Esophagus squamous epithelium (tissue), 5 donors: ENCODE measurements at regions not wholly inside any gene's neighbourhood (a gene's known extent, or its start where the extent isn't known, plus 50 kb on each side); places are given as distances from the start of the nearest gene placed in this dataset.

Source experiments
- DNase-seq: peaks from one replicate; lab custom pipeline; 2025; lab: John Stamatoyannopoulos, UW
- H3K27ac ChIP-seq, 4 donors: fragments of 200-600 bp; sonication (generic); one replicate each; pipeline ENCODE4 v1.5.1; 2016 to 2019; ENCODE audit warnings: mild to moderate bottlenecking in 1 of 4
- H3K27me3 ChIP-seq, 4 donors: fragments of 200-600 bp; sonication (generic); 1 replicate in 3 of 4; 2 replicates in 1 of 4; pipeline versions ENCODE4 v1.5.1 to v1.6.0; 2017 to 2021; ENCODE audit warnings: antibody characterized with exemption in 1 of 4
- H3K36me3 ChIP-seq, 3 donors: fragments of 200-600 bp; sonication (generic); one replicate each; pipeline ENCODE4 v1.5.1; 2016 to 2019
- H3K4me1 ChIP-seq, 3 donors: fragments of 200-600 bp; sonication (generic); one replicate each; pipeline ENCODE4 v1.5.1; 2017 to 2019
- H3K4me3 ChIP-seq, 4 donors: fragments of 200-600 bp; sonication (generic); 1 replicate in 3 of 4; 2 replicates in 1 of 4; pipeline ENCODE4 v1.5.1; 2016 to 2019; ENCODE audit warnings: mild to moderate bottlenecking in 2 of 4, moderate library complexity in 1 of 4
- H3K9me3 ChIP-seq, 3 donors: fragments of 200-600 bp; sonication (generic); one replicate each; pipeline ENCODE4 v1.5.1; 2016 to 2019
- POLR2A ChIP-seq, 4 donors: fragments of 450-650 bp; IDR thresholded peaks; one replicate each; pipeline ENCODE4 v1.6.1; 2017; ENCODE audit warnings: antibody characterized with exemption in 4 of 4, mild to moderate bottlenecking in 4 of 4, moderate library complexity in 3 of 4
- WGBS, 2 donors: methylation state at CpG; one replicate each; pipeline ENCODE4 v1.1.5; 2018; 5-methylcytosine and 5-hydroxymethylcytosine counted together
- intact Hi-C: fragments of 100-400 bp; cut with DNase I; formaldehyde crosslinking; loops from one replicate; pipeline ENCODE4 v1.15.0; 2022
- TF ChIP-seq, protein P1 (sequence below), 6 experiments: fragments of 450-650 bp in 4 of 6; fragments of 200-600 bp in 2 of 6; sonication (generic) in 2 of 6; IDR thresholded peaks; one replicate each; pipeline ENCODE4 v1.5.1; 2016 to 2019; ENCODE audit warnings: antibody characterized with exemption in 6 of 6, mild to moderate bottlenecking in 4 of 6, moderate library complexity in 4 of 6
- donor health status: DM: yes; HTN: yes; CAD: no.

DNA sequence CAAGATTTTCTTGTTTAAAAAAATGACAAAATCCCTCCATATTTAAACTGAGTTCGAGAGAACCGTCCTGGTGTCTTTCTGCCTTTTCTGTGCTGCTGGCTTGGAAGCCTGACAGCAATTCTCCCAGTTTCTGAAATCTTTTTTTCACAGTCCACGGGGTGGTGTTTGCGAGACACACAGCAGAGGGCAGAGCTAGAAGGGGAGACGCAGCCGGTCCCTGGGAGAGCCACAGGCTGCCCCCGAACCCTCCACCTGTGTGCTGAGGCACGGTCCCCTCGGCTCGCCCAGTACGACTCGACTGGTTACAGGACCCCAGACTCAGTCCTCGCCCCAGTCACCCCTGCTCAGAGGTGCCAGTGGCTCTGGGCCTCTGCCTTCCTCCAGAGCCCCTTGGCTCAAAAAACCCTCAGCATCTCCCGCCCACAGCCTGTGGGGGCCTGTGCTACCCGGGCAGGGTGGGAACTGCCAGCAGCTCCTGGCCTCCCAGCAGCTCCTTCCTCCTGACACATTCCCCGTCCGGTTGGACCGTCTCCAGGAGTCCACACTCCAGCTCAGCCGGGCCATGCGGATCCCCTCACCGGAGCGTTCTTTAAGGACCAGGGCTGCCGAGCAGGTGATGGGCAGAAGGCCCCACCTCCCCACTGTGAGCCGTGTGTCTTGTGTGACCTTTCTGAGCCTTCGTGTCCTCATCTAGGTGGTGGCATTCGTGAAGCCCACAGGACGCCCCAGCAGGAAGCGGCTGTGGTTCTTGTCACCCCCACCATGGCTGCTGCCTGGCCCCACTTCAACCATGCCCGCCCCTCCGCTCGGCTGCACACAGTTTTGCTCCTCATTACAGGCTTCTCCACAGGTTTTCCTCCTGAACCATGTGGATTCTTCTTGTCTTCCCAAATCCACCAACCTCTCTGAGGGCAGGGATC, 52.3 kb upstream of the EN2 start:
- 35 to 36% methylated on average over 17 to 22 of the region's 31 CpGs for WGBS, 2 donors
- no peak for TF ChIP-seq POLR2A (IDR thresholded peaks at IDR 0.05)
- TF ChIP-seq, protein P1, sequence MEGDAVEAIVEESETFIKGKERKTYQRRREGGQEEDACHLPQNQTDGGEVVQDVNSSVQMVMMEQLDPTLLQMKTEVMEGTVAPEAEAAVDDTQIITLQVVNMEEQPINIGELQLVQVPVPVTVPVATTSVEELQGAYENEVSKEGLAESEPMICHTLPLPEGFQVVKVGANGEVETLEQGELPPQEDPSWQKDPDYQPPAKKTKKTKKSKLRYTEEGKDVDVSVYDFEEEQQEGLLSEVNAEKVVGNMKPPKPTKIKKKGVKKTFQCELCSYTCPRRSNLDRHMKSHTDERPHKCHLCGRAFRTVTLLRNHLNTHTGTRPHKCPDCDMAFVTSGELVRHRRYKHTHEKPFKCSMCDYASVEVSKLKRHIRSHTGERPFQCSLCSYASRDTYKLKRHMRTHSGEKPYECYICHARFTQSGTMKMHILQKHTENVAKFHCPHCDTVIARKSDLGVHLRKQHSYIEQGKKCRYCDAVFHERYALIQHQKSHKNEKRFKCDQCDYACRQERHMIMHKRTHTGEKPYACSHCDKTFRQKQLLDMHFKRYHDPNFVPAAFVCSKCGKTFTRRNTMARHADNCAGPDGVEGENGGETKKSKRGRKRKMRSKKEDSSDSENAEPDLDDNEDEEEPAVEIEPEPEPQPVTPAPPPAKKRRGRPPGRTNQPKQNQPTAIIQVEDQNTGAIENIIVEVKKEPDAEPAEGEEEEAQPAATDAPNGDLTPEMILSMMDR (IDR thresholded peaks at IDR 0.05), result no peak

DNA sequence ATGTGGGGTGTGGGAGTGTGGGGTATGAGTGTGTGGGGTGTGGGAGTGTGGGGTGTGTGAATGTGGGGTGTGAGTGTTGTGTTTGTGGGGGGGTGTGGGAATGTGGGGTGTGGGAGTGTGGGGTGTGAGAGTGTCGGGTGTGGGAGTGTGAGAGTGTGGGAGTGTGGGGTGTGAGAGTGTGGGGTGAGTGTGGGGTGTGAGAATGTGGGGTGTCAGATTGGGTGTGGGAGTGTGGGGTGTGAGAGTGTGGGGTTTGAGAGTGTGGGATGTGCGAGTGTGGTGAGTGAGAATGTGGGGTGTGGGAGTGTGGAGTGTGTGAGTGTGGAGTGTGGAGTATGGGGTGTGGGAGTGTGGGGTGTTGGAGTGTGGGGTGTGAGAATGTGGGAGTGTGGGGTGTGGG, 50.1 kb upstream of the EN2 start:
- 78% methylated on average over 1 of the region's 2 CpGs; no CpG with 5 or more reads in 1 of the 2 donors for WGBS, 2 donors
- H3K4me1 ChIP-seq, result no peaks in the 10 kb centered on the region
- DNase-seq, result no peak
- no peak overlapping the region for H3K27ac ChIP-seq
- intact Hi-C loops, result no loop called here
- no peak overlapping the region for H3K4me3 ChIP-seq
- H3K27me3 ChIP-seq, result peaks cover 0 to 77% (median 0%) of the 10 kb centered on the region in 4 donors
- no peaks in the 10 kb centered on the region for H3K36me3 ChIP-seq
- H3K9me3 ChIP-seq, result no peaks in the 10 kb centered on the region
- TF ChIP-seq, protein P1 (IDR thresholded peaks at IDR 0.05), result no peak
- TF ChIP-seq POLR2A (IDR thresholded peaks at IDR 0.05), result no peak

More for the DNA sequence above, 52.3 kb upstream of the EN2 start:
- H3K4me1 ChIP-seq, result no peaks in the 10 kb centered on the region
- H3K9me3 ChIP-seq, result no peaks in the 10 kb centered on the region
- H3K27me3 ChIP-seq, result peaks cover 0 to 82% (median 0%) of the 10 kb centered on the region in 4 donors
- DNase-seq, result no peak
- H3K36me3 ChIP-seq, result no peaks in the 10 kb centered on the region
- H3K4me3 ChIP-seq, result no peak overlapping the region
- intact Hi-C loops, result no loop called here
- H3K27ac ChIP-seq, result no peak overlapping the region
